ENCODE measurements at regions not wholly inside any gene's neighbourhood (a gene's known extent, or its start where the extent isn't known, plus 50 kb on each side); places are given as distances from the start of the nearest gene placed in this dataset.

- H3K27ac ChIP-seq, result no peak overlapping the region
- TF ChIP-seq CTCF (IDR thresholded peaks at IDR 0.05) (no peak), ZFX (IDR thresholded peaks at IDR 0.05; ENCODE audit: borderline replicate concordance) (no peak)
Observed at GRCh38 chr5:41621420-41621819, 111.0 kb upstream of the PLCXD3 start.

DNA sequence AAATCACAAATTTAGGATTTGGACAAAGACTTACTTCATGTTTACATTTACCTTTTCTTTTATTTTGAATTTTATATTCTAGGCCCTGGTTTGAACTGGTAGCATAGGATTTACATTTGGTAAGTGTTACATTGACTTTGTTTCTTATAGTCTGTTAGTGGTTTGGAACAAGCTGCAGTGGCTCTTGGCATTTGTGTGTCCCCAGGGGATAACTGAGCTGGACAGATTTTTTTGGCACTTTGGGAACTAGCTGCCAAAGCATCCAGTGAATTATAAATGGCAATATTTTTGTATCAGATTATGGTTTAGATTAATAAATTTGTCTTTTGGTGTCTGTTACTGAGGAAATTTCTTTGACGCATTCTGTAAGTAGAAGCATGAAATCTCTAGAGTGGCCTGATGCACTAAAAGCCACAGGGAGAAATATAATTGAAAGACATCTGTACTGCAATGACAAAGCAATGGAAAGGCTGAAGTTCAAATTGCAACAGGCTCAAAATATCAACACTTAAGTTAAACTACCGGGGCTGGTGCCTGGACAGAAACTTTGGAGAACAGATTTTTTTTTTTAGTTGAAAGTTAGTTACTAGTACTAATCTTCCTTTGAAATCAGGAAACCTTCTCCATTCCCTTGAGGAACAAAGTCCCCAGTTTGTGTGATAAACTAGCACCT is 107.6 kb upstream of the PLCXD3 start:
- TF ChIP-seq ZFX (IDR thresholded peaks at IDR 0.05; ENCODE audit: borderline replicate concordance) (no peak), CTCF (IDR thresholded peaks at IDR 0.05) (no peak)

GRCh38 chr5:41610386-41610785 is 100.0 kb upstream of the PLCXD3 start:
- H3K27ac ChIP-seq, result no peak overlapping the region
- TF ChIP-seq CTCF (IDR thresholded peaks at IDR 0.05) (no peak), ZFX (IDR thresholded peaks at IDR 0.05; ENCODE audit: borderline replicate concordance) (no peak)

More for the DNA sequence above, 107.6 kb upstream of the PLCXD3 start:
- H3K27ac ChIP-seq, result no peak overlapping the region

DNA sequence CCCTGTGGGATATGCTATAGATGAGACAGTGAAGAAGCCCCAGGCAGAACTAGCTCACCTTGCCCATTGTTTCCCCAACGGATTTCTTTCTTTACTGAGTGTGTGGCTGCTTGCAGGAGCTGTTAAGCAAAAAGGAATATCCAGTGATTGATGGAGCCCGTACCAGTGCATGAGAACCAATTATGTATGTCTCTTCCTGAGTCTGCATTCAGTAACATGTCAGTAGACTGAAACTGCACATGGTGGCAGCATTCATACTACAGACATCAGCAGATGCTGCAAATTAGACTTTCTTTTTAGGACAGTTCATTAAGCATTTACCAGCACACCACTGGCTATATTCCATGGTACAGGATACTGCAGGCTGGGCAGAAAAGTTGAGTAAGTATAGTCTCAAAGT is 90.3 kb upstream of the PLCXD3 start:
- no peak overlapping the region for H3K27ac ChIP-seq
- TF ChIP-seq CTCF (IDR thresholded peaks at IDR 0.05) (no peak), ZFX (IDR thresholded peaks at IDR 0.05; ENCODE audit: borderline replicate concordance) (no peak)

DNA sequence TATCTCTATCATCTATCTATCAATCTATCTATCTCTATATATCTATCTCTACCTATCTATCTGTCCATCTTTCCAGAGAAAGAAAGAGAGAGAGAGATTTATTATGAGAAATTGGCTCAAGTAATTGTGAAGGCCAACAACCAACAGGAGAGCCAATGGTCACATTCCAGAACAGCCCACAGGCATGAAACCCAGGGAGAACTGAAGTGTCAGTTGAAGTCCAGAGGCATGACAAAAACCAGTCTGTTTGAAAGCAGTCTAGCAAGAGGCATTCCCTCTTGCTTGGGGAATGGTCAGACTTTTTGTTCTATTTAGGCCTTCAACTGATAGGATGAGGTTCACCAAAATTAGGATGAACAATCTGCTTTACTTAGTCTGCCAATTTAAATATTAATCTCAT is 87.6 kb upstream of the PLCXD3 start:
- H3K27ac ChIP-seq, result no peak overlapping the region
- TF ChIP-seq ZFX (IDR thresholded peaks at IDR 0.05; ENCODE audit: borderline replicate concordance) (no peak), CTCF (IDR thresholded peaks at IDR 0.05) (no peak)

DNA sequence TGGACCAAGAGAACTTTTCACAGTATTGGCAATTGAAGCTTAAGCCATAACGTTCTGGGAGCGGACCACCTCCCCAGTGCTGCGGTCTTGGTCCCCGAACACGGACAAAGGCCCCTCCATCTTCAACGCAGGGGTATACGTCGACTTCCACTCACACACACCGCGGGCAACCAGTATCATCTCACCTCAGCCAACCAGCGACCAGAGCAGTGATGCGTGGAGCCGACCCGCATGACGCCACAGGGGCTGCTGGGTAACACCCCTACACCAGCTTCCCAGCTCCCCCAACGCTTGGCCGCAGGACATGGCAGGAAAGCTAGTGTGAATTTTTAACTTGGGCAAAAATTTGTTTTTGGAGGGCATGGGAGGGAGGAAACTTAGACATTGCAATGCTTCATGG is 77.3 kb upstream of the PLCXD3 start:
- TF ChIP-seq ZFX (IDR thresholded peaks at IDR 0.05; ENCODE audit: borderline replicate concordance), result no peak
- no peak for TF ChIP-seq CTCF (IDR thresholded peaks at IDR 0.05)
- no peak overlapping the region for H3K27ac ChIP-seq

- TF ChIP-seq CTCF (IDR thresholded peaks at IDR 0.05) (no peak), ZFX (IDR thresholded peaks at IDR 0.05; ENCODE audit: borderline replicate concordance) (no peak)
Observed at GRCh38 chr5:41575110-41575779, 64.8 kb upstream of the PLCXD3 start.

More at GRCh38 chr5:41575110-41575779, 64.8 kb upstream of the PLCXD3 start:
- H3K27ac ChIP-seq, result no peak overlapping the region
